UCSD-AML1 (cell line): ENCODE measurements at regions not wholly inside any gene's neighbourhood (a gene's known extent, or its start where the extent isn't known, plus 50 kb on each side); places are given as distances from the start of the nearest gene placed in this dataset.
"Not testable (repeated sequence)": the region's sequence is repeated elsewhere in the genome, so short reads cannot be mapped to it uniquely, and the experiment has no call there.

Experiments used
- DNase-seq: peaks from one replicate; lab custom pipeline; 2025; ENCODE audit not compliant: unreplicated experiment; lab: John Stamatoyannopoulos, UW

DNA sequence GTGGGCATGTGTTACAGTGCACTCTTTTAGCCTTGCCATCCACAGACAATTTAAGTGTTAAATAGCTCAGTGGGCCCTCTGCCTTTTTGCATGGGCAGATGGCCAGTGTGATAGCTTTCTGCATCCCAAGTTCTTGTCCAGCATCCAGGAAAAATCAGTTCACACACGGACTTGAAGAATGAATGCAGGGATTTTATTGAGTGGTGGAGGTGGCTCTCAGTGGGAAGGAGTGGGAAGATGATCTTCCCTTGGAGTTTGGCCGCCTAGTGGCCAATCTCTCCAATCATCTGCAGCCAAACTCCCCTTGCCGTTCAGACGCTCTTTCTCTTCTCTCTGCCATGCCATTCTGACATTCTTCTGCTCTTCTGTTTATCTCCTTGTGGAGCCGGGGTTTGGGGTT, 322.4 kb upstream of the GRAMD2B start:
- DNase-seq: no peak

GRCh38 chr5:126101901-126102300, 321.3 kb upstream of the GRAMD2B start:
- DNase-seq: no peak

DNA sequence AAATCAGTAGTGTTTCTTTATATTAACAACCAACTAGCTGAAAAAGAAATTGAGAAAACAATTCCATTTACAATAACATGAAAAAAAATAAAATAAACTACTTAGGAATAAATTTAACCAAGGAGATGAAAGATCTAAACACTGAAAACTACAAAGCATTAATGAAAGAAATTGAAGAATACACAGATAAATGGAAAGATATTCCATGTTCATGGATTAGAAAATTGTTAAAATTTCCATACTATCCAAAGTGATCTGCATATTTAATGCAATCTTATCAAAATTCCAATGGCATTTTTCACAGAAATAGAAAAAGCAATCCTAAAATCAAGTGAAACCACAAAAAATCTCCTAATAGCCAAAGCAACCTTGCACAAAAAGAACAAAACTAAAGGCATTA, 320.2 kb upstream of the GRAMD2B start:
- DNase-seq: no peak

- no peak for DNase-seq
These were observed 319.3 kb upstream of the GRAMD2B start for GRCh38 chr5:126103868-126104267.

DNA sequence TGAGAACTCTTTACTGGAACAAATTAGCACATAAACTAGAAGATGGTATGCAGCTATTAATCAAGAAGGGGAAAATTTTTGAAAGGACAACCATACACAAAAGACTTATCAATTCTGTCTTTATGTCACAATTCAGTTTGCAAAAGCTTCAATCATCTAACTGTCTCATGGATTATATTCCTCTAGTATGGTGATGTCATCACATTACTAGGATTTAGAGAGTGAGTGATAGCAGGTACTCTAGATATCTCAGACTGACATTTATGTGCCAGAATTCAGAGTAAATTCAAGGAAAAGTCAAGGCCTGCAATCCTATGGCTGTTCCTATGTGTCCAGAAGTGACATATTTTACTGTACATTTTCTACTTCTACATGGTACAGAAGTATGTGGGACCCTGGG, 318.9 kb upstream of the GRAMD2B start:
- DNase-seq: no peak

GRCh38 chr5:126104951-126105350, 318.3 kb upstream of the GRAMD2B start:
- DNase-seq: no peak

DNA sequence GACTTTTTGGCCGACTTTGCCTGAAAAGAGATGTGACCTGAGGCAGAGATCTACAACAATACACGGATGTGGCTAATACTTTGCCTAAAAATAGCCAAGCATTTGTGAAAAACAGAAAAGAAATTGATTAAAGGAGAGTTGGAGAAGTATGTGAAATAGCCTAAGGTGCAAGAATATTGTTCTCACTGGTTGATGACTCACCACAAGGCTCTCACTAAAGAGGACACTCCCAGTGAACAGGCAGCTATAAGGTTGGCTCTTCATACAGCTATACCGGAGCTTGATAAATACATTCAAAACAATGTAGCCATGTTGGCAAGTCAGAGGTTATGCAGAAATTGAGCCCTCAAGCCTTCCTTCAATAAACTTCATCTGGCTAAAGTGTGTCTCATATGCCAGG, 317.2 kb upstream of the GRAMD2B start:
- no peak for DNase-seq

GRCh38 chr5:126107381-126107780, 315.8 kb upstream of the GRAMD2B start:
- DNase-seq: no peak

GRCh38 chr5:126108470-126108869, 314.7 kb upstream of the GRAMD2B start:
- DNase-seq: no peak

DNA sequence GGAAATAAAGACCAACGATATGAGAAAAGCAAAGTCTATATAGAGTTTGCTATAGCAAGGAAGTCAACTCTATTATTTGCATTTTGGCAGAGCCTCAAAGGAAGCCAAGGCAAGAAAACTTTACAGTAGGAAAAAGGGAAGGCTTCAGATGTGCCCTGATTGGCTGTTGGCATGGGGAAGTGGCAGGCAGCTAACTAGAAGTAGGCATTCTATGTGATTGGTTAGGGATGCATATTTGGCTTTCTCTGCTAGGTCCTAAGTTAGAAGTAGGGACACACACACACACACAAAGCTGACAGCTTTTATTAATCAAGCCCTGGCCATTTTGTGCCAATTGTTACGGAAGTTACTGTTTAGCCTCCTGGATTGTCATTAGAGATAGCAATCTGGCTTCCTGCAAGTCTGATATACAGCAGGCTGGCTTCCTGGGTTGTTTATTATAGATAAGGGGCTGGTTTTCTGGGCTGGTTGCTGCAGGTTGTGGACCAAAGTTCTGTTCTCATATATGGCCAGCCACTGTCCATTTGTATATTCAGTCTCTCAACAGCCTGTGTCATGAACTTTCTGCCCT, 308.1 kb upstream of the GRAMD2B start:
- no peak for DNase-seq

DNA sequence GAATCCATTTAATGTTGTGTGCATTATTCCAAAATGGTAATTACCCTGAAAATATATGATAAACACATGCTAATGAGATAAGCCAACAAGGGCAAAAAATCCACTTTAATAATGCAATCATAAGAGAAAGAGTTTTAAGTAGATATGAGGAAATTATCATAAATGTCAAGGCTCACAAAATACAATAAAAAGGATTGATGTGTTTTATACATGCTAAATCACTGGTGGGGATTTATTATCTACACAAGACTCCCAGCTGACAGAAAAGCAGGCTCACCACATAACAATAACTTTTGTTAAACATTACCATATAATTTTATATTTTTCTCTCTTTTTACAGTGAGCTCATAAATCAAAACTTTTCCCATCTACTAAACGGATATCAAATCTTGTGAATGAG, 306.2 kb upstream of the GRAMD2B start:
- DNase-seq: no peak

GRCh38 chr5:126119887-126120442, 303.2 kb upstream of the GRAMD2B start:
- no peak for DNase-seq

- DNase-seq: no peak
These were observed 302.3 kb upstream of the GRAMD2B start for GRCh38 chr5:126120939-126121338.

DNA sequence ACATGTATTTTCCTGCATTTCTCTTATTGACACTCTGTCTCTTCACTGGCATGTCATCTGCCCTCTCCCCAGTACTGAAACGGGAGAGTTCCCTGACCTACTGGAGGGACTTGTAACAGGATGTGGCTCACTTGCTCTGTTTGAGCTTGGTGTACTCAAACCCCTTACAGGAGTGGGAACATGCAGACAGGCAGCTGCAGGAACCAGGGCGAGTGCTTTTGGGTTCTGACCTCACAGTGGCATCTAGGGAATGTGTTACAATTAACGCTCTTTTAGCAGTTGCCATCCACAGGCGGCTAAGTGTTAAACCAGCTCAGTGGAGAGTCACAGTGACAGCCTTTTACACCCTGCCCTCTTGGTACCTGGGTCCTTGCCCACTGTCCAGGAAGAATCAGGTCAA, 300.3 kb upstream of the GRAMD2B start:
- no peak for DNase-seq

- DNase-seq: no peak
These were observed 298.4 kb upstream of the GRAMD2B start for GRCh38 chr5:126124706-126125345.

DNA sequence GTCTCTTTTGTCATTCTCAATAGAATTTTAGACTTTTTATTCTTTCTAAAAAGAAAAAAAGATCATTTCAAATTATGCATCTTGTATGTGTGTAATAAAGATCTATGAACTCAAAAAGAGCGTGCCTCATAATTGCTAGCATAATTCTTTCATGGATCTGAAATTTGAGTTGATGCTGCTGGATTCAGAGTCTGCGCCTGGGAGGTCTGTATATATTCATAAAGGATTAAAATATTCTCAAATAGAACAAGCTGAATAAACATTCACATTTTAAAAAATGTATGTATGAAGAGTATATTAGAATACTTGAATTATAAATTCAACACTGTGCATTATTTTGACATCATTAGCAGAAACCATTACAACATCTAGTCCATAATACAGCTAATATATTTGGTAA, 297.8 kb upstream of the GRAMD2B start:
- no peak for DNase-seq

DNA sequence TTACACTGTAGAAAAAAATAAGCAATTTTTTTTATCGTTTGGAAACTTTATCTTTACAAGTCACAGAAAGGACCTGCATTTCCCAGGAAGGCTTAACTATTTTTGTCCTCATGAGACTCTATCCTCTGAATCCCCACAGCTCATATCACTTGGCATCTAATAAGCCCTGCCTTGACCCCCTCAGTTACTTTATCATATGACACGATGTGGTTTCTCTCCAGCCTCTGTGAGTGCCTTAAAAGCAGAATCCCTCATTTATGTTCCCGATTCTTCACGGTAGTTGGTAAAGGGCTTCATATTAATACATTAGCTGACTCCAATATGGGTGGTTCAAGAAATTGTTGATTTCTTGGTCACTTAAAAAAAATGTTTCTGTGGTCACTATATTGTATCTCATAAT, 296.6 kb upstream of the GRAMD2B start:
- no peak for DNase-seq

DNA sequence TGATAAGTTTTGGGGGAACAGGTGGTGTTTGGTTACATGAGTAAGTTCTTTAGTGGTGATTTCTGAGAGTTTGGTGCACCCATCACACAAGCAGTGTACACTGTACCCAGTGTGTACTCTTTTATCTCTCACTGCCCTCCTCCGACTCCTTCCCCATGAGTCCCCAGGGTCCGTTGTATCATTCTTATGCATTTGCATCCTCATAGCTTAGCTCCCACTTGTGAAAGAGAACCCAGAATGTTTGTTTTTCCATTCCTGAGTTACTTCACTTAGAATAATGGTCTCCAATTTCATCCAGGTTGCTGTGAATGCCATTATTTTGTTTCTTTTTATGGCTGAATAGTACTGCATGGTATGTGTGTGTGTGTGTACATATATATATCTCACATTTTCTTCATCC, 295.8 kb upstream of the GRAMD2B start:
- DNase-seq: not testable (repeated sequence)

GRCh38 chr5:126129431-126129830, 293.8 kb upstream of the GRAMD2B start:
- no peak for DNase-seq

DNA sequence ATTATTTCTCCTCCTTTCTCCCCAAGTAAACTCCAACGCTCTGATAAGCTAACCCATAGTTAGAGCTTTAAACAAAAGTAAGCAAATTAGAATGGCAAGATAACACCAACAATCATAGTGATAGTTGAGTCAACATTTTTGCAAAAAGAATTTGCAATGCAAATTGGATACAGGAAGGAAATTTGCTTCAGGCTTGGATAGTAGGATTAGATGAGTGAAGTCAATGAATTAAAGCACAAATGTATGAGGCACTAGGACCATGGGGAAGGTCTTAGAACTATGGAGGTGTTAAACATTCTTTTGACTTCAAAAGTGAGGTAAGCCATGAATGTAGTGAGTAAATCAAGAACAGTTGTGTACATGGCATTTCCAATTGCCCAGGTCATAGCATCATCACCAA, 289.8 kb upstream of the GRAMD2B start:
- DNase-seq: no peak

- no peak for DNase-seq
These were observed 285.3 kb upstream of the GRAMD2B start for GRCh38 chr5:126137891-126138280.

GRCh38 chr5:126138281-126138931, 284.8 kb upstream of the GRAMD2B start:
- no peak for DNase-seq
